H9 (cell line): ENCODE measurements at regions not wholly inside any gene's neighbourhood (a gene's known extent, or its start where the extent isn't known, plus 50 kb on each side); places are given as distances from the start of the nearest gene placed in this dataset.

ENCODE experiments used
- DNase-seq: peaks from one replicate; pipeline ENCODE4 v3.0.0-alpha.2; 2017
- H2AFZ ChIP-seq: one replicate; pipeline ENCODE4 v1.6.1; 2013; ENCODE audit warnings: mild to moderate bottlenecking, low read length, control low read depth, moderate library complexity
- H2AK5ac ChIP-seq: 2 replicates; pipeline ENCODE4 v1.6.1; 2013; ENCODE audit warnings: low read length, control low read depth, mixed read lengths; ENCODE audit not compliant: insufficient read length
- H2BK120ac ChIP-seq: one replicate; pipeline ENCODE4 v1.6.1; 2013; ENCODE audit warnings: low read depth, mild to moderate bottlenecking, low read length, control low read depth, inconsistent platforms; ENCODE audit not compliant: poor library complexity, severe bottlenecking
- H2BK12ac ChIP-seq: 2 replicates; pipeline ENCODE4 v1.6.1; 2013; ENCODE audit warnings: low read length, control low read depth, mixed read lengths, low read depth; ENCODE audit not compliant: insufficient read length
- H2BK15ac ChIP-seq: 2 replicates; pipeline ENCODE4 v1.6.1; 2013; ENCODE audit warnings: low read depth, low read length, control low read depth
- H2BK20ac ChIP-seq: one replicate; pipeline ENCODE4 v1.6.1; 2013; ENCODE audit warnings: low read depth, mild to moderate bottlenecking, low read length, control low read depth, inconsistent platforms; ENCODE audit not compliant: poor library complexity, severe bottlenecking
- H2BK5ac ChIP-seq: 2 replicates; pipeline ENCODE4 v1.6.1; 2013; ENCODE audit warnings: low read length, control low read depth, mixed read lengths; ENCODE audit not compliant: insufficient read length
- H3K14ac ChIP-seq: 2 replicates; pipeline ENCODE4 v1.6.1; 2013; ENCODE audit warnings: low read length, control low read depth; ENCODE audit not compliant: insufficient read depth
- H3K18ac ChIP-seq: 2 replicates; pipeline ENCODE4 v1.6.1; 2013; ENCODE audit warnings: low read depth, mild to moderate bottlenecking, mixed read lengths, low read length, control low read depth; ENCODE audit not compliant: insufficient read length
- H3K23ac ChIP-seq: 2 replicates; pipeline ENCODE4 v1.6.1; 2013; ENCODE audit warnings: low read length, control low read depth, mixed read lengths, low read depth; ENCODE audit not compliant: insufficient read length
- H3K23me2 ChIP-seq: 2 replicates; pipeline ENCODE4 v1.6.1; 2013; ENCODE audit warnings: low read depth, mild to moderate bottlenecking, mixed read lengths, low read length, control low read depth; ENCODE audit not compliant: insufficient read length, poor library complexity, severe bottlenecking
- H3K27ac ChIP-seq: 2 replicates; pipeline ENCODE4 v1.5.1; 2013; ENCODE audit warnings: low read length, control low read depth, mixed read lengths, low read depth; ENCODE audit not compliant: insufficient read length
- H3K27me3 ChIP-seq: 2 replicates; pipeline ENCODE4 v1.6.1; 2013; ENCODE audit warnings: low read length, control low read depth, inconsistent platforms; ENCODE audit not compliant: insufficient read depth
- H3K4ac ChIP-seq: 2 replicates; pipeline ENCODE4 v1.6.1; 2013; ENCODE audit warnings: low read depth, mild to moderate bottlenecking, control low read depth, inconsistent platforms, low read length, moderate library complexity
- H3K4me1 ChIP-seq: 2 replicates; pipeline ENCODE4 v1.6.1; 2013; ENCODE audit warnings: low read length, control low read depth, inconsistent platforms; ENCODE audit not compliant: insufficient read depth
- H3K4me2 ChIP-seq: 2 replicates; pipeline ENCODE4 v1.6.1; 2013; ENCODE audit warnings: low read length, control low read depth, mixed read lengths; ENCODE audit not compliant: insufficient read length, insufficient read depth
- H3K56ac ChIP-seq: 2 replicates; pipeline ENCODE4 v1.6.1; 2013; ENCODE audit warnings: low read depth, mild to moderate bottlenecking, mixed read lengths, low read length, control low read depth; ENCODE audit not compliant: insufficient read length
- H3K79me1 ChIP-seq: 2 replicates; pipeline ENCODE4 v1.6.1; 2013; ENCODE audit warnings: low read depth, mild to moderate bottlenecking, moderate library complexity, low read length, control low read depth, inconsistent platforms; ENCODE audit not compliant: insufficient read depth, poor library complexity, severe bottlenecking
- H3K79me2 ChIP-seq: 2 replicates; pipeline ENCODE4 v1.6.1; 2013; ENCODE audit warnings: low read length, control low read depth, inconsistent platforms; ENCODE audit not compliant: insufficient read depth
- H3K9ac ChIP-seq: 2 replicates; pipeline ENCODE4 v1.6.1; 2013; ENCODE audit warnings: low read length, control low read depth, mixed read lengths; ENCODE audit not compliant: insufficient read length; ENCODE audit errors: extremely low read depth
- H3K9me3 ChIP-seq: one replicate; pipeline ENCODE4 v1.6.1; 2013; ENCODE audit warnings: low read depth, low read length, inconsistent platforms; ENCODE audit not compliant: control insufficient read depth
- H3T11ph ChIP-seq: one replicate; pipeline ENCODE4 v1.6.1; 2013; ENCODE audit warnings: mild to moderate bottlenecking, low read length, control low read depth, inconsistent platforms
- H4K20me1 ChIP-seq: one replicate; pipeline ENCODE4 v1.6.1; 2013; ENCODE audit not compliant: control insufficient read depth, insufficient read length, insufficient read depth
- H4K5ac ChIP-seq: 2 replicates; pipeline ENCODE4 v1.6.1; 2013; ENCODE audit warnings: low read depth, mild to moderate bottlenecking, mixed read lengths, low read length, control low read depth; ENCODE audit not compliant: insufficient read length
- H4K8ac ChIP-seq: replicated peaks from 2 replicates; pipeline ENCODE4 v1.6.1; 2013; ENCODE audit warnings: low read length, control low read depth, mixed read lengths, low read depth; ENCODE audit not compliant: insufficient read length
- H4K91ac ChIP-seq: 2 replicates; pipeline ENCODE4 v1.6.1; 2013; ENCODE audit warnings: low read depth, mild to moderate bottlenecking, moderate library complexity, mixed read lengths, low read length, control low read depth; ENCODE audit not compliant: insufficient read length
- H3K27ac Mint-ChIP-seq, 3 experiments: 2 replicates in 2 of 3; 3 replicates in 1 of 3; pipeline ENCODE4 v1.8.0; 2020 to 2021; ENCODE audit warnings: mixed read lengths in 3 of 3, mild to moderate bottlenecking in 1 of 3, moderate library complexity in 1 of 3
- H3K27me3 Mint-ChIP-seq: 2 replicates; pipeline ENCODE4 v1.8.0; 2021; ENCODE audit warnings: low read depth, mild to moderate bottlenecking, moderate library complexity, mixed read lengths
- H3K36me3 Mint-ChIP-seq, 3 experiments: 2 replicates in 2 of 3; 3 replicates in 1 of 3; pipeline ENCODE4 v1.8.0; 2020 to 2021; ENCODE audit warnings: low read depth in 3 of 3, mixed read lengths in 3 of 3; ENCODE audit not compliant: insufficient read depth in 1 of 3
- H3K4me1 Mint-ChIP-seq, 2 experiments: 2 replicates each; pipeline ENCODE4 v1.8.0; 2020; ENCODE audit warnings: mixed read lengths in 2 of 2
- H3K4me3 Mint-ChIP-seq, 2 experiments: 2 replicates in 1 of 2; 3 replicates in 1 of 2; pipeline ENCODE4 v1.8.0; 2020 to 2021; ENCODE audit warnings: mild to moderate bottlenecking in 2 of 2, mixed read lengths in 2 of 2, moderate library complexity in 1 of 2
- H3K9me3 Mint-ChIP-seq, 2 experiments: 2 replicates in 1 of 2; 3 replicates in 1 of 2; pipeline ENCODE4 v1.8.0; 2020; ENCODE audit warnings: mild to moderate bottlenecking in 2 of 2, mixed read lengths in 2 of 2, moderate library complexity in 1 of 2
- WGBS: extraction: QIAGEN DNeasy Blood & Tissue Kit; methylation state at CpG from one replicate; pipeline ENCODE4 v1.1.7; 2013; ENCODE audit warnings: missing lambda C conversion rate, low lambda C conversion rate, mixed read lengths; ENCODE audit not compliant: insufficient read length; ENCODE audit errors: extremely low coverage; 5-methylcytosine and 5-hydroxymethylcytosine counted together
- TF ChIP-seq, protein P1 (sequence below): fragments of 200-600 bp; sonication (generic); conservative IDR thresholded peaks from 3 replicates; pipeline ENCODE4 v1.8.0; 2021; ENCODE audit warnings: antibody characterized with exemption, mild to moderate bottlenecking

DNA sequence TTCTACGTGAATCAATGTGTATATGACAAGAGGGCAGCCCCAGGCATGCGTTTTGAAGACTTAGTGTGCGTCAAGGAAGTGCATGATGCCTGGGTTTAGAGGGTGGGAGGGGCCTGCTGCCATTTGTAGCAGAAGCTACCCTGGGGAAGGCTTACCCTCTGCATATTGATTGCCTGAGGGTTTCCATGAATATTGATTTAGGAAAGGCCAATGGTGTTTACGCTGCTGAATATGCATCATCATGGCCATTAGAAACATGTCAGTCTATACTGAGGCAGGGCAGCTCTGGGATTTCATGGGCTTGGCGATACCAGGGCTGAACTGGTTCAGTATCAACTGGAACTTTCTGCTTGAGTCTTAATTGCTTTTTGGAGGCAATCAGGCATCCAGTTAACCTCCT lies 259.3 kb downstream of the DCDC2C start:
- H3K23me2 ChIP-seq, result no peaks in the 10 kb centered on the region
- no peaks in the 10 kb centered on the region for H4K20me1 ChIP-seq
- TF ChIP-seq, protein P1, sequence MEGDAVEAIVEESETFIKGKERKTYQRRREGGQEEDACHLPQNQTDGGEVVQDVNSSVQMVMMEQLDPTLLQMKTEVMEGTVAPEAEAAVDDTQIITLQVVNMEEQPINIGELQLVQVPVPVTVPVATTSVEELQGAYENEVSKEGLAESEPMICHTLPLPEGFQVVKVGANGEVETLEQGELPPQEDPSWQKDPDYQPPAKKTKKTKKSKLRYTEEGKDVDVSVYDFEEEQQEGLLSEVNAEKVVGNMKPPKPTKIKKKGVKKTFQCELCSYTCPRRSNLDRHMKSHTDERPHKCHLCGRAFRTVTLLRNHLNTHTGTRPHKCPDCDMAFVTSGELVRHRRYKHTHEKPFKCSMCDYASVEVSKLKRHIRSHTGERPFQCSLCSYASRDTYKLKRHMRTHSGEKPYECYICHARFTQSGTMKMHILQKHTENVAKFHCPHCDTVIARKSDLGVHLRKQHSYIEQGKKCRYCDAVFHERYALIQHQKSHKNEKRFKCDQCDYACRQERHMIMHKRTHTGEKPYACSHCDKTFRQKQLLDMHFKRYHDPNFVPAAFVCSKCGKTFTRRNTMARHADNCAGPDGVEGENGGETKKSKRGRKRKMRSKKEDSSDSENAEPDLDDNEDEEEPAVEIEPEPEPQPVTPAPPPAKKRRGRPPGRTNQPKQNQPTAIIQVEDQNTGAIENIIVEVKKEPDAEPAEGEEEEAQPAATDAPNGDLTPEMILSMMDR, result no peak
- no peaks in the 10 kb centered on the region for H3K27me3 ChIP-seq
- no peaks in the 10 kb centered on the region for H3K9me3 ChIP-seq
- Mint-ChIP-seq H3K27me3 (no peaks in the 10 kb centered on the region), H3K27ac (no peak overlapping the region), H3K9me3 (peaks cover 0 to 3% of the 10 kb centered on the region in 2 experiments; a peak in 2 of 5 replicates), H3K4me3 (no peak overlapping the region), H3K4me1 (peaks cover 8 to 15% of the 10 kb centered on the region in 2 experiments; a peak in 3 of 4 replicates), H3K36me3 (peaks cover 0 to 4% (median 2%) of the 10 kb centered on the region in 3 experiments; a peak in 4 of 7 replicates)
- H2AFZ ChIP-seq, result no peak overlapping the region
- no peak overlapping the region for H3K27ac ChIP-seq
- no peak overlapping the region for H3K14ac ChIP-seq
- H4K5ac ChIP-seq, result no peak overlapping the region
- H3K4me2 ChIP-seq, result no peak overlapping the region
- no peaks in the 10 kb centered on the region for H3K4me1 ChIP-seq
- WGBS, result no CpG with 5 or more reads among the region's 5 CpGs
- H2BK20ac ChIP-seq, result no peak overlapping the region
- no peak overlapping the region for H3K18ac ChIP-seq
- H3K79me2 ChIP-seq, result no peaks in the 10 kb centered on the region
- no peak overlapping the region for H2AK5ac ChIP-seq
- H4K8ac ChIP-seq, result no peak overlapping the region
- H3K56ac ChIP-seq, result no peak overlapping the region
- DNase-seq, result no peak
- H3T11ph ChIP-seq, result no peak overlapping the region
- no peak overlapping the region for H2BK15ac ChIP-seq
- H2BK120ac ChIP-seq, result no peak overlapping the region
- H3K4ac ChIP-seq, result no peak overlapping the region
- no peaks in the 10 kb centered on the region for H3K79me1 ChIP-seq
- H4K91ac ChIP-seq, result no peak overlapping the region
- H2BK12ac ChIP-seq, result no peak overlapping the region
- H3K23ac ChIP-seq, result no peak overlapping the region
- H2BK5ac ChIP-seq, result no peak overlapping the region
- no peak overlapping the region for H3K9ac ChIP-seq
